Muscle of leg (tissue), 3 donors: ENCODE measurements at regions not wholly inside any gene's neighbourhood (a gene's known extent, or its start where the extent isn't known, plus 50 kb on each side); places are given as distances from the start of the nearest gene placed in this dataset.

Experiments
- DNase-seq: peaks from one replicate; pipeline ENCODE4 v3.0.0; 2013
- H3K27ac ChIP-seq: one replicate; pipeline ENCODE4 v1.5.1; 2013; ENCODE audit warnings: mild to moderate bottlenecking, low read length, control low read depth
- H3K27me3 ChIP-seq: one replicate; pipeline ENCODE4 v1.6.1; 2013; ENCODE audit warnings: low read length; ENCODE audit not compliant: control insufficient read depth, insufficient read depth
- H3K36me3 ChIP-seq: one replicate; pipeline ENCODE4 v1.6.1; 2013; ENCODE audit warnings: low read length; ENCODE audit not compliant: control insufficient read depth, insufficient read depth
- H3K4me1 ChIP-seq: one replicate; pipeline ENCODE4 v1.6.1; 2013; ENCODE audit warnings: low read length; ENCODE audit not compliant: control insufficient read depth, insufficient read depth
- H3K4me3 ChIP-seq: one replicate; pipeline ENCODE4 v1.5.1; 2013; ENCODE audit warnings: low read length, control low read depth
- H3K9me3 ChIP-seq: replicated peaks from 2 replicates; pipeline ENCODE4 v1.6.1; 2013; ENCODE audit warnings: low read depth, low read length; ENCODE audit not compliant: control insufficient read depth
- WGBS: methylation state at CpG from one replicate; pipeline ENCODE4 v1.1.5; 2013; ENCODE audit warnings: missing lambda C conversion rate; ENCODE audit not compliant: insufficient coverage; 5-methylcytosine and 5-hydroxymethylcytosine counted together

- H3K27ac ChIP-seq, result peak overlapping the region; percentile 74
- H3K4me3 ChIP-seq, result peak overlapping the region; percentile 7
- no peaks in the 10 kb centered on the region for H3K27me3 ChIP-seq
- H3K9me3 ChIP-seq, result no peaks in the 10 kb centered on the region
- DNase-seq, result peak; percentile 56
- no peaks in the 10 kb centered on the region for H3K36me3 ChIP-seq
- H3K4me1 ChIP-seq, result peaks cover 7% of the 10 kb centered on the region
- WGBS, result no CpG with 5 or more reads among the region's 2 CpGs
Observed at GRCh38 chr21:16280686-16281091, 550.9 kb downstream of the USP25 start.

GRCh38 chr21:16283516-16283915 lies 553.7 kb downstream of the USP25 start:
- no peak for DNase-seq
- no peaks in the 10 kb centered on the region for H3K27me3 ChIP-seq
- no peak overlapping the region for H3K27ac ChIP-seq
- H3K4me1 ChIP-seq, result peaks cover 7% of the 10 kb centered on the region
- H3K36me3 ChIP-seq, result no peaks in the 10 kb centered on the region
- no peaks in the 10 kb centered on the region for H3K9me3 ChIP-seq
- 100% methylated on average over 1 of the region's 2 CpGs for WGBS
- no peak overlapping the region for H3K4me3 ChIP-seq

GRCh38 chr21:16285605-16286126 lies 555.9 kb downstream of the USP25 start:
- H3K4me3 ChIP-seq, result no peak overlapping the region
- H3K27me3 ChIP-seq, result no peaks in the 10 kb centered on the region
- peaks cover 2% of the 10 kb centered on the region for H3K4me1 ChIP-seq
- WGBS, result 78% methylated on average over 3 of the region's 5 CpGs
- H3K9me3 ChIP-seq, result no peaks in the 10 kb centered on the region
- no peak for DNase-seq
- no peaks in the 10 kb centered on the region for H3K36me3 ChIP-seq
- H3K27ac ChIP-seq, result no peak overlapping the region

GRCh38 chr21:16287046-16287445 lies 557.3 kb downstream of the USP25 start:
- Histone ChIP-seq H3K27ac (no peak overlapping the region), H3K9me3 (no peaks in the 10 kb centered on the region), H3K36me3 (no peaks in the 10 kb centered on the region), H3K27me3 (no peaks in the 10 kb centered on the region), H3K4me3 (no peak overlapping the region), H3K4me1 (no peaks in the 10 kb centered on the region)
- WGBS, result no CpG with 5 or more reads among the region's 2 CpGs
- no peak for DNase-seq

- Histone ChIP-seq H3K4me1 (no peaks in the 10 kb centered on the region), H3K27me3 (no peaks in the 10 kb centered on the region), H3K36me3 (no peaks in the 10 kb centered on the region), H3K9me3 (no peaks in the 10 kb centered on the region), H3K4me3 (no peak overlapping the region), H3K27ac (no peak overlapping the region)
- no CpG with 5 or more reads among the region's 7 CpGs for WGBS
- DNase-seq, result no peak
Observed at GRCh38 chr21:16291296-16291695, 561.5 kb downstream of the USP25 start.

- Histone ChIP-seq H3K4me3 (no peak overlapping the region), H3K36me3 (peaks cover 4% of the 10 kb centered on the region), H3K27me3 (no peaks in the 10 kb centered on the region), H3K4me1 (no peaks in the 10 kb centered on the region), H3K9me3 (no peaks in the 10 kb centered on the region), H3K27ac (no peak overlapping the region)
- DNase-seq, result no peak
- no CpG with 5 or more reads among the region's 5 CpGs for WGBS
Observed at GRCh38 chr21:16294128-16294527, 564.3 kb downstream of the USP25 start.

- H3K9me3 ChIP-seq, result no peaks in the 10 kb centered on the region
- peak; percentile 54 for DNase-seq
- H3K27ac ChIP-seq, result peak overlapping the region; percentile 67
- no peak overlapping the region for H3K4me3 ChIP-seq
- no peaks in the 10 kb centered on the region for H3K27me3 ChIP-seq
- H3K36me3 ChIP-seq, result peaks cover 4% of the 10 kb centered on the region
- peaks cover 4% of the 10 kb centered on the region for H3K4me1 ChIP-seq
- WGBS, result 62% methylated on average over 3 of the region's 4 CpGs
Observed at GRCh38 chr21:16302851-16303282, 573.1 kb downstream of the USP25 start.

- H3K27me3 ChIP-seq, result no peaks in the 10 kb centered on the region
- H3K9me3 ChIP-seq, result no peaks in the 10 kb centered on the region
- H3K4me1 ChIP-seq, result peaks cover 4% of the 10 kb centered on the region
- no peak for DNase-seq
- no peak overlapping the region for H3K4me3 ChIP-seq
- H3K36me3 ChIP-seq, result no peaks in the 10 kb centered on the region
- H3K27ac ChIP-seq, result no peak overlapping the region
- no CpG with 5 or more reads among the region's 6 CpGs for WGBS
Observed at GRCh38 chr21:16304174-16305095, 574.7 kb downstream of the USP25 start.

- Histone ChIP-seq H3K9me3 (no peaks in the 10 kb centered on the region), H3K36me3 (no peaks in the 10 kb centered on the region), H3K4me1 (peaks cover 4% of the 10 kb centered on the region), H3K4me3 (peak overlapping the region; percentile 18), H3K27me3 (no peaks in the 10 kb centered on the region), H3K27ac (peak overlapping the region; percentile 60)
- 58% methylated on average over 3 of the region's 6 CpGs for WGBS
- peak; percentile 57 for DNase-seq
Observed at GRCh38 chr21:16305686-16306085, 575.9 kb downstream of the USP25 start.

GRCh38 chr21:16307256-16307655 lies 577.5 kb downstream of the USP25 start:
- Histone ChIP-seq H3K4me3 (no peak overlapping the region), H3K4me1 (peaks cover 4% of the 10 kb centered on the region), H3K27ac (no peak overlapping the region), H3K36me3 (no peaks in the 10 kb centered on the region), H3K27me3 (no peaks in the 10 kb centered on the region), H3K9me3 (no peaks in the 10 kb centered on the region)
- no peak for DNase-seq
